OCI-M2 (cell line): ENCODE measurements at regions not wholly inside any gene's neighbourhood (a gene's known extent, or its start where the extent isn't known, plus 50 kb on each side); places are given as distances from the start of the nearest gene placed in this dataset.

Source experiments
- DNase-seq: peaks from one replicate; lab custom pipeline; 2025; ENCODE audit not compliant: unreplicated experiment; lab: John Stamatoyannopoulos, UW

- DNase-seq: peak; percentile 10
Measured at GRCh38 chr13:99436686-99437416, 64.4 kb upstream of the TM9SF2 start.

- no peak for DNase-seq
Measured at GRCh38 chr13:99439048-99439447, 62.2 kb upstream of the TM9SF2 start.

GRCh38 chr13:99439850-99440604 lies 61.2 kb upstream of the TM9SF2 start:
- no peak for DNase-seq

- DNase-seq: no peak
Measured at GRCh38 chr13:99442273-99442895, 58.9 kb upstream of the TM9SF2 start.

- no peak for DNase-seq
Measured at GRCh38 chr13:99446242-99446641, 55.0 kb upstream of the TM9SF2 start.

- DNase-seq: no peak
Measured at GRCh38 chr13:99448546-99448945, 52.7 kb upstream of the TM9SF2 start.

DNA sequence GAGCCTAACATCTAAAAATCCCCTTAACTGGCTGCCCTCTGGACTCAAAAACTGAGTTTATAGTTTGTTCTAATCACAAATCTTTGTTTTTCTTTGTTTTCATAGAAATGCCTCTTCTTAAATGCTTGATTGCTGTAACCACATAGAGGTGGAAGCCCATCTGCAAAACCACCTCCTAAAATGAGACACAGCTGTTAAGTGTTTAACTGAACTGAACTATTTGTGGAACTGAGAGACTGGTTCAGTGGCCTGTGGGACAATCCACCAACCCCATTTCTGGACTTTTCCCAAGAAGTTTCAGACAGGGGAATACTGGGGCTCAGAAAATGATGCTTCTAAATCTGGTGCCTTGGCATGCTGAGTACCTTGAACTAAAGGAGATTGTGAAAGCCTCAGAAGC lies 50.9 kb upstream of the TM9SF2 start:
- DNase-seq: no peak
